ENCODE measurements at regions not wholly inside any gene's neighbourhood (a gene's known extent, or its start where the extent isn't known, plus 50 kb on each side); places are given as distances from the start of the nearest gene placed in this dataset.

- no peak for DNase-seq (ENCODE audit: low read depth in 2 of 2)
Observed at GRCh38 chr2:37865640-37866039, 59.4 kb upstream of the RMDN2 start.

GRCh38 chr2:37866171-37866934 lies 58.7 kb upstream of the RMDN2 start:
- no peak for DNase-seq (ENCODE audit: low read depth in 2 of 2)

DNA sequence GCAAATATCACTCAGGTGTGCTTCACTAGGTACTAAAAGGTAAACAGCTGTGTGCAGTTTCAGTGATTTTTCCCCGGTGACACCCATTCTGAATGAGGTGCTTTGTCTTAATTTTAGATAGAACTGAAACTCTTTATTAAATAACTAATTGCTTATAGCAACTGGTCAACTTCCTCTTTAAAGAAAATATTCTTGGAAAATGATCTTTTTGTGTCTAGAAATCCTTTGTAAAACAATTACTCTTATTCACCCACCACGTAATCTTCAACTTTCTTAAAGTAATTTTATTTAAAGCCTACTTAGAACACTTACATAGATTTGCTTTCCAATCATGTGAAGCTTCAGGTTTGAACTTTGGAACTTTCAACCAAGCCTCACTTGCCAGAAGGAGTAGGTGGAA lies 57.9 kb upstream of the RMDN2 start:
- no peak for DNase-seq (ENCODE audit: low read depth in 2 of 2)

GRCh38 chr2:37868866-37869265 lies 56.2 kb upstream of the RMDN2 start:
- no peak for DNase-seq (ENCODE audit: low read depth in 2 of 2)

DNA sequence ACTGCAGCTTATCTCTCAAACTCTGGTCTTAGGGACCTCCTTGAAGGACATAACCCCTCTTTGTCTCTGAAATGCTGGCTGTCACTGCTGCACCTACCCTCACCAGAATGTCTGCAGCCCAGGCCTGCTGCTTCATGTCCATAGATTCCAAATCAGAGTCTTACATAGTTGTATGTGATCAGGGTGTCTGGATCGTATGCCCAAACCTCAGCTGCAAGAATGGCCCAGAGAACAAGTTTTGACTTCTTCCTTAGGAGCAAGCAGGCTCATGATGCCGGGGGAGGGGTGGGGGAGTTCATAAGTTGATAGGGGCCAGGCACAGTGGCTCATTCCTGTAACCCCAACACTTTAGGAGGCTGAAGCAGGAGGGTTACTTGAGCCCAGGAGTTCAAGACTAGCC lies 55.8 kb upstream of the RMDN2 start:
- no peak for DNase-seq (ENCODE audit: low read depth in 2 of 2)

DNA sequence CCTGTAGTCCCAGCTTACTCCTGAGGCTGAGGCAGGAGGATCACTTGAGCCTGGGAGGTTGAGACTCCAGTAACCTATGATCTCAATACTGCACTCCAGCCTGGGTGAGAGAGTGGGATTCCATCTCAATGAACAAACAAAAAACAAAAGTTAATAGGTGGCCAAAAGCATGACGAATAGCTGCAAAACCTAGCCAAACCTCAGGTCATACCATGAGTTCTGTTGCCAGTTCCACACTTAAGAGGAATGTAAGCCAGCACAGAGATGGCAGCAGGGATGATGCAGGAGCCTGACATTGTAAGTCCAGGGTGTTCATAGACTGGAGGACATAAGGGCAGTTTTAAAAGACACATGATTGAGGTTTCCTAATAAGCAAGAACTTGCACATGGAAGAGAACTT lies 55.3 kb upstream of the RMDN2 start:
- no peak for DNase-seq (ENCODE audit: low read depth in 2 of 2)

DNA sequence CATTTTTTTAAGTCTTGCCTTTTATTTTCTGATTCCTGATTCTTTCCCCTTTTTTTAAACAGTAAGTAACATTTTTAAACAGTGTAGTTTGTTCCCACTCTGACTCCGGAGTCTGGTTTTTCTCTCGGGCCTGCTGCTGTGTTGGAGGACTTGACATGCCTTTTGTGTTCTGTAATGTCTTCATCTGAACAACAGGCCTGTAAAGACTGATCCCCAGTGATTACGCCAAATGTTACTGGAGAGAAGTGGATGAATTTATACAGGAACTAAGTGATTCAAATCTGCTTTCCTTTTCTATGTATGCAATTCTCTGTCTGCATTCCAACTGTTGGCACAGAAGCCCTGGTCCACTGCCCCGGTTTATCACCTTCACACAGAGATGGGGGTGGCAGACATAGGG lies 54.3 kb upstream of the RMDN2 start:
- no peak for DNase-seq (ENCODE audit: low read depth in 2 of 2)

DNA sequence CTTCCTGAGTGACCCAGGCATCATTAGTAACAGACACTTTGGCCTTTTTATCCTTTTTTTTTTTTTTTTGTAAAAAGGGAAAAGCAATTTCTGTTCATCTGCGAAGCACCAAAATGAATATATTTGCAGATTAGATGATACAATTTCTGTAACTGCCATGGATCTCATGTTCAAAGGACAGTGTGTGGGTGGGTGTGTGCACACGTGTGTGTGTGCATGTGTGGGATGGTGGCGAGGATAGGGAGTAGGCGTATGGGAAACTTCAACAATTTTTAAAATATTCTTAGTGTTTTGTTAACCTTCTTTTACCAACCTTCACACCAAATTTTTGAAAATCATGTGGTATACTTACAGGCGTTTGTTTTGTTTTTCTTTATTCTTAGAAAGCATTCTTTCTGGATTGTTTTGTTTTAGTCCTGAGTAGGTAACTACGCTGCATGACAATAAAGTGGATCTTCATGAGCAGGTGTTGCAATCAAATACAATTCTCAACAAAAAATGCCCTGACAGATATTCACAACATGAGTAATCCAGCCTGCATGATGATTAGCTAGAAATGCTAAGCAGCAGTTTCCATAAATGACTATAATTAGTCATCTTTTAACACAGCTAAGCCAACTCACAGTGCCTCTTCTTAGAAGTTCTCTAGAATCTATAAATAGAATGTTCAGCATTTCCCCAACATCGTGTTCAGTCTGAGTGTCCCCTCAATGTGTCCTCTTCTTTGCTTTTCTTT lies 53.5 kb upstream of the RMDN2 start:
- DNase-seq (ENCODE audit: low read depth in 2 of 2) = no peak

GRCh38 chr2:37872192-37872750 lies 52.8 kb upstream of the RMDN2 start:
- no peak for DNase-seq (ENCODE audit: low read depth in 2 of 2)

DNA sequence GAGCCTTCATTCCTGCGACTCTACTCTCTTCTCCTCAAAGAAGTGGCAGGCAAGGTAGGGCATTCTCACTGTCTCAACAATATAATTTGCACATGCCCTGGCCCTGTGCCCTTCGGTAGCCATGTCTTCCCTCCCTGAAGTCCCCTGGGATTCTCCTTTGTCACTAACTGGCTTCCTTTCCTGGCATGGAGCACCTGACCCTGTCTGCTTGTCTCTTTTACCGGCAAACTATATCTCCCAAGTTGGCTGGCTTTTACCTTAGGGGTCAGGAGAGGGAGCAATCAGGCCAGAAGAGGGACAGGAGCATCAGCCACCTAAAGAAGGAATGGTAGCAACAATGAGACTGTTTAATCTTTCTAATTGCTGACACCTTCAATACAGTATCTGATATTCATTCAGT lies 51.9 kb upstream of the RMDN2 start:
- no peak for DNase-seq (ENCODE audit: low read depth in 2 of 2)

DNA sequence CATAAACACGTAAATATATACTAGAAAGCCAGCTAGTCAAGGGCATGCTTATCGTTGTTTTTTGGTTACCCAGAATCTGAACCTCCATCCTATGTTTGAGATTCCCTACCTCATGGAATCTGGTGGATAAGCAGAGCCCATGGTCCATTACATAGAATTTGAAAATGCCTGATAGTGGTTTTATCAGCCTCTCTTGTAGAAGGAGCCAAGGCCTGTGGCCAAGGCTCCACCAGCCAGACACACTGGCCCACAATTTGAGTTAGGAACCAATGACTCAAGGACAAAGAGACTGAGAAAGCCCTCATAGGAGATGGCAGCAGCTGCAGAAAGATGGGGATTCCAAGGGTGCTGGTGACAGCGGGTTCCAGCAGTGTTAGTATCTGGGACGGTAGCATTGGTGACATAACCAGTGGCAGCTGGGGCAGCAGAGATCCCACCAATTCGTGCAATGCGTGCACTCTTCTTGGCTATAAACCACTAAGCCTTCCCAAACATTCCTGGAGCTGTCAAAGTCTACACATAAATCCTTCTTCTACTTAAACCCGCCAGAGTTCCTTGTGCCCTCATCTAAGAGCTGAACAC lies 51.2 kb upstream of the RMDN2 start:
- no peak for DNase-seq (ENCODE audit: low read depth in 2 of 2)

- no peak for DNase-seq (ENCODE audit: low read depth in 2 of 2)
Observed at GRCh38 chr2:37874470-37874869, 50.6 kb upstream of the RMDN2 start.

Data from activated CD4-positive, alpha-beta T cell treated with anti-CD3 and anti-CD28 coated beads for 24 hours (primary cell).